Activated CD4-positive, alpha-beta T cell treated with anti-CD3 and anti-CD28 coated beads, Interleukin-2, amount 50 U/mL, for 48 hours (primary cell): ENCODE measurements at regions not wholly inside any gene's neighbourhood (a gene's known extent, or its start where the extent isn't known, plus 50 kb on each side); places are given as distances from the start of the nearest gene placed in this dataset.

Source experiments
- DNase-seq, 2 experiments: peaks; one replicate each; pipeline ENCODE4 v3.0.0-alpha.2; 2020

GRCh38 chr1:195999022-195999421 is 609.2 kb downstream of the KCNT2 start:
- no peak for DNase-seq

GRCh38 chr1:195981448-195982139 is 626.6 kb downstream of the KCNT2 start:
- DNase-seq = no peak

- no peak for DNase-seq
Observed at GRCh38 chr1:195979646-195980045, 628.6 kb downstream of the KCNT2 start.

GRCh38 chr1:195973311-195973904 is 634.8 kb downstream of the KCNT2 start:
- DNase-seq = no peak

GRCh38 chr1:195971589-195971988 is 636.7 kb downstream of the KCNT2 start:
- DNase-seq = no peak

GRCh38 chr1:195970209-195970608 is 638.0 kb downstream of the KCNT2 start:
- DNase-seq = no peak

- no peak for DNase-seq
Observed at GRCh38 chr1:195965475-195965874, 642.8 kb downstream of the KCNT2 start.

GRCh38 chr1:195965036-195965435 is 643.2 kb downstream of the KCNT2 start:
- DNase-seq = no peak

GRCh38 chr1:195964516-195964915 is 643.7 kb downstream of the KCNT2 start:
- DNase-seq = no peak

- DNase-seq = no peak
Observed at GRCh38 chr1:195962051-195962450, 646.2 kb downstream of the KCNT2 start.

GRCh38 chr1:195960580-195960979 is 647.7 kb downstream of the KCNT2 start:
- DNase-seq = no peak

- DNase-seq = no peak
Observed at GRCh38 chr1:195958131-195958530, 650.1 kb downstream of the KCNT2 start.

GRCh38 chr1:195956845-195957244 is 651.4 kb downstream of the KCNT2 start:
- DNase-seq = no peak

- DNase-seq = no peak
Observed at GRCh38 chr1:195954848-195955247, 653.4 kb downstream of the KCNT2 start.

GRCh38 chr1:195951313-195951712 is 656.9 kb downstream of the KCNT2 start:
- no peak for DNase-seq

GRCh38 chr1:195948123-195948895 is 659.9 kb downstream of the KCNT2 start:
- DNase-seq = no peak

- DNase-seq = no peak
Observed at GRCh38 chr1:195946500-195946899, 661.7 kb downstream of the KCNT2 start.

- DNase-seq = no peak
Observed at GRCh38 chr1:195941795-195942194, 666.4 kb downstream of the KCNT2 start.

- DNase-seq = no peak
Observed at GRCh38 chr1:195941314-195941713, 666.9 kb downstream of the KCNT2 start.

- no peak for DNase-seq
Observed at GRCh38 chr1:195939844-195940243, 668.4 kb downstream of the KCNT2 start.

GRCh38 chr1:195934817-195935553 is 673.3 kb downstream of the KCNT2 start:
- DNase-seq = no peak

- DNase-seq = no peak
Observed at GRCh38 chr1:195933835-195934234, 674.4 kb downstream of the KCNT2 start.

GRCh38 chr1:195915826-195916225 is 692.4 kb downstream of the KCNT2 start:
- no peak for DNase-seq
